Cardiac fibroblast (primary cell): ENCODE measurements at regions not wholly inside any gene's neighbourhood (a gene's known extent, or its start where the extent isn't known, plus 50 kb on each side); places are given as distances from the start of the nearest gene placed in this dataset.

Experiments
- DNase-seq, 2 donors: peaks; one replicate each; pipeline versions ENCODE4 v3.0.0 to v3.0.0-alpha.2; 2010; ENCODE audit warnings: low read depth in 2 of 2
- H3K4me3 ChIP-seq, 2 donors: replicated peaks in 1 of 2; 1 replicate in 1 of 2; 2 replicates in 1 of 2; pipeline ENCODE4 v1.5.1; 2011; ENCODE audit warnings: low read depth in 2 of 2, low read length in 2 of 2, mild to moderate bottlenecking in 2 of 2, moderate library complexity in 1 of 2
- CTCF ChIP-seq: IDR thresholded peaks from one replicate; pipeline ENCODE4 v1.5.1; 2011; ENCODE audit warnings: low read depth, mild to moderate bottlenecking, low read length, inconsistent platforms

DNA sequence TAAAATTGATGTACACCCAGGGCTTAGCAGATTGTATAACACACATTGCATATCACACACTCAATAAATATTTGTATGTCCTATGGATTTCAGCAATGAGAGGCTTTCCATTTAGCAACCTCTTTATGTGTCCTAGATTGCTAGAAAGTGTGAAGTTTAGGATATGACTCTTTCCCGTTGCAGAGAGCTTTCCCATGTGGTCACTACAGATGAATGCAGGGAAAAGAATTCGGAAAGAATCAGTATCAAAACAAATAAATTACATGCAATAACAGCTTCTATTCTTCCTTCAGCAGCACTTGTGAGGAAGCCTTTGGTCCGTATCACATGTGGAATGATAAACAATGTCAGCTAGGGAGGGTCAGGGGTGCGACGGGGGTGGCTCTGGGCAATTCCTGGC is 870.1 kb downstream of the C6orf118 start:
- no peak for DNase-seq
- H3K4me3 ChIP-seq: no peak overlapping the region
- no peak for TF ChIP-seq CTCF

GRCh38 chr6:164436976-164437375 is 872.4 kb downstream of the C6orf118 start:
- H3K4me3 ChIP-seq: no peak overlapping the region
- TF ChIP-seq CTCF: no peak
- no peak for DNase-seq

GRCh38 chr6:164427728-164428402 is 881.5 kb downstream of the C6orf118 start:
- H3K4me3 ChIP-seq: no peak overlapping the region
- no peak for DNase-seq
- TF ChIP-seq CTCF: no peak

- DNase-seq: no peak
- H3K4me3 ChIP-seq: no peak overlapping the region
- TF ChIP-seq CTCF: no peak
These were observed 884.9 kb downstream of the C6orf118 start for GRCh38 chr6:164424489-164424888.

GRCh38 chr6:164419099-164419498 is 890.3 kb downstream of the C6orf118 start:
- H3K4me3 ChIP-seq: no peak overlapping the region
- no peak for DNase-seq
- TF ChIP-seq CTCF: no peak

GRCh38 chr6:164418262-164418588 is 891.2 kb downstream of the C6orf118 start:
- no peak for TF ChIP-seq CTCF
- no peak overlapping the region for H3K4me3 ChIP-seq
- DNase-seq: no peak

DNA sequence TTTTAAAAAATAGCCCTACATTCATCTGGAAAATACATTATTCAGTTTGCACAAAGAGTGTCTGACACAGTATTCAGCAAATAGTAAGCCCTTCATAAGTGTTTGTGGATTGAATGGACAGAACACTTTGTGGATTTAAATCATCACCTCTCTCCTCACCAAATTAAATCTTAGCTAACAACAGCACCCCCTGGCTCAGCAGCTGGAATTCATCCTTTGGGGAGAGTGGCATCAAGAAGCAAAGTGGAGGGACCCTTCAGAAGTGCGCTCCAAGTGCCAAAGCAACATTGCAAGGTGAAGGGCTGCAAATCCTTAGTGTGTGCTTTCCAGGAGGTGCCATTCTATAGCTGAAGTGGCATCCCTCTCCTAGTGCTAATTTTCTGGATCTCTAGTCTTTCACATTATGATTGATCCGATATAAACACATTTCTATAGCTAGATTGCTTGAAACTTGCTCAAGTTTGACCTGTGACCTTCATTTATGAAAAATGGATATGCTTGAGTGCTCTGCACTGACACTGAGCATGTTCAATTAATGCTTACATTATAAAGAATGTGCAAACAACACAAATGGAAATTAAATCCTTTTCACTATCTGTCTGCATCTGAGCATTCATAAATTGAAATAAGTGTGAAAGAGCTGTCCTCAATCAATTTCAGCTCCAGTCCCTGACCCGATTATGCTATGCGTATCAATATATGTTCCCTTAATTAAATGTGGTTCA is 891.7 kb downstream of the C6orf118 start:
- no peak overlapping the region for H3K4me3 ChIP-seq
- no peak for DNase-seq
- TF ChIP-seq CTCF: peak; percentile 1
